GM18505 (cell line): ENCODE measurements at regions not wholly inside any gene's neighbourhood (a gene's known extent, or its start where the extent isn't known, plus 50 kb on each side); places are given as distances from the start of the nearest gene placed in this dataset.
"Not testable (repeated sequence)": the region's sequence is repeated elsewhere in the genome, so short reads cannot be mapped to it uniquely, and the experiment has no call there.

Experiments used
- ATAC-seq: cut with Tn5 transposase; IDR thresholded peaks from one replicate; pipeline ENCODE4 v1.9.1; 2021; ENCODE audit not compliant: unreplicated experiment
- POLR2A ChIP-seq: IDR thresholded peaks from 4 replicates; pipeline ENCODE4 v1.6.1; 2011; ENCODE audit warnings: borderline replicate concordance; ENCODE audit not compliant: insufficient read depth, insufficient read length; ENCODE audit errors: extremely low read depth

- no peak for ATAC-seq
- no peak for TF ChIP-seq POLR2A
Observed at GRCh38 chr5:162641142-162641813, 573.7 kb downstream of the GABRG2 start.

GRCh38 chr5:162654661-162655405, 587.3 kb downstream of the GABRG2 start:
- TF ChIP-seq POLR2A: no peak
- ATAC-seq: no peak

GRCh38 chr5:162657076-162657475, 589.5 kb downstream of the GABRG2 start:
- no peak for TF ChIP-seq POLR2A
- ATAC-seq: no peak

GRCh38 chr5:162664846-162665245, 597.3 kb downstream of the GABRG2 start:
- ATAC-seq: no peak
- TF ChIP-seq POLR2A: no peak

- no peak for TF ChIP-seq POLR2A
- ATAC-seq: no peak
Observed at GRCh38 chr5:162668926-162669325, 601.4 kb downstream of the GABRG2 start.

- ATAC-seq: no peak
- TF ChIP-seq POLR2A: no peak
Observed at GRCh38 chr5:162672061-162672460, 604.5 kb downstream of the GABRG2 start.

GRCh38 chr5:162683284-162683683, 615.7 kb downstream of the GABRG2 start:
- ATAC-seq: no peak
- TF ChIP-seq POLR2A: no peak

- no peak for ATAC-seq
- TF ChIP-seq POLR2A: no peak
Observed at GRCh38 chr5:162684145-162684544, 616.6 kb downstream of the GABRG2 start.

- no peak for TF ChIP-seq POLR2A
- ATAC-seq: no peak
Observed at GRCh38 chr5:162685302-162685701, 617.7 kb downstream of the GABRG2 start.

GRCh38 chr5:162696272-162696671, 628.7 kb downstream of the GABRG2 start:
- ATAC-seq: not testable (repeated sequence)

GRCh38 chr5:162699361-162699760, 631.8 kb downstream of the GABRG2 start:
- ATAC-seq: no peak
- TF ChIP-seq POLR2A: no peak

GRCh38 chr5:162703914-162704313, 636.3 kb downstream of the GABRG2 start:
- no peak for TF ChIP-seq POLR2A
- no peak for ATAC-seq

- no peak for ATAC-seq
- no peak for TF ChIP-seq POLR2A
Observed at GRCh38 chr5:162711244-162711643, 643.7 kb downstream of the GABRG2 start.

- ATAC-seq: no peak
- no peak for TF ChIP-seq POLR2A
Observed at GRCh38 chr5:162719720-162720119, 652.1 kb downstream of the GABRG2 start.

GRCh38 chr5:162721125-162721524, 653.6 kb downstream of the GABRG2 start:
- ATAC-seq: no peak
- no peak for TF ChIP-seq POLR2A

- ATAC-seq: no peak
- no peak for TF ChIP-seq POLR2A
Observed at GRCh38 chr5:162752612-162753011, 684.8 kb upstream of the CCNG1 start.
